Activated T-cell treated with anti-CD3 and anti-CD28 coated beads for 1 hour (primary cell): ENCODE measurements at regions not wholly inside any gene's neighbourhood (a gene's known extent, or its start where the extent isn't known, plus 50 kb on each side); places are given as distances from the start of the nearest gene placed in this dataset.
"Not testable (repeated sequence)": the region's sequence is repeated elsewhere in the genome, so short reads cannot be mapped to it uniquely, and the experiment has no call there.

Experiments used
- DNase-seq: peaks from one replicate; pipeline ENCODE4 v3.0.0-alpha.2; 2020; ENCODE audit warnings: low read depth

DNA sequence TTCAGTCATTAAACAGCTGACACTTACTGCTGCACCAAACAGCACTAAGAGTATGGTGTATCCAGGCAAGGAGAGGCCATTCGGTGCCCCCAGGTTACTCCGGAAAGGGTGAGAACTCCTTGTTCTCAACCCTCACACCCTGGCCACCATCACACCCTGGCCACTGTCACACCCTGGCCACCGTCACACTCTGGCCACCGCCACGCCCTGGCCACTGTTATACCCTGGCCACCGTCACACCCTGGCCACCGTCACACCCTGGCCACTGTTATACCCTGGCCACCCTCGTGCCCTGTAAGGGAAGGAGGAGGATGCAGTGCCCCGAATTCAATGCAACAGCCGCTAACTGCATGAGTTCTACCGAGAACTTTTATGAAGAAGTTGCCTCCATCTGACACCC lies 644.4 kb downstream of the TBC1D22A start:
- DNase-seq = no peak

DNA sequence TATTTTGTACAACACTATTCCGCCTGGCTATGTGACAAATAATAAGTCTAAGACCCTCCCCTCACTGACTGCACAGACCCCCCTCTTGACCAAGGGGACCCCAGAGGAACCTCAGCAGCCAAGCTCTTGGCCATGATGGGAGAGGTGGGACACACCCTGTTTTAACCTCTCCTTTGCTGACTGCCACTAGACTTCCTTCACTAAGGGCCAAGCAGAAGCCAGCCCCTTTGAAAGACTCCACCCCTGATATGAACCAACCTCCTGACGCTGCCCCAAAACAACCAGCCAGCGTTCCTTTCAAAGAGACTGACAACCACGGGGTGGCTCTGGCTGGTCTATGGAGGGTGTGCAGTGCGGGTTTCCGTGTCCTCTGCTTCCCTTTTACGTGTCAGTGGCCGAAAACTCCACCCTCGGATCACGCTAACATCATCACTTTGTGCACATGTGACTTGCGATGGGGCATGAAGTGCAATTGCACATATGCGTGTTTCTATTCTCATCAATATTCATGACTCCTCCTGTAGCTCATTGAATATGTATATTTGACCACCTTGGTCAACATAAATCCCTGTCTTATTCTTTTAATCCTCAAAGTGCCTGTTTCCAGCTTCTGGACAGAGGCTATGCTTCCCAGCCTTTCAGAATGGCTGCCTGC lies 643.9 kb downstream of the TBC1D22A start:
- no peak for DNase-seq

DNA sequence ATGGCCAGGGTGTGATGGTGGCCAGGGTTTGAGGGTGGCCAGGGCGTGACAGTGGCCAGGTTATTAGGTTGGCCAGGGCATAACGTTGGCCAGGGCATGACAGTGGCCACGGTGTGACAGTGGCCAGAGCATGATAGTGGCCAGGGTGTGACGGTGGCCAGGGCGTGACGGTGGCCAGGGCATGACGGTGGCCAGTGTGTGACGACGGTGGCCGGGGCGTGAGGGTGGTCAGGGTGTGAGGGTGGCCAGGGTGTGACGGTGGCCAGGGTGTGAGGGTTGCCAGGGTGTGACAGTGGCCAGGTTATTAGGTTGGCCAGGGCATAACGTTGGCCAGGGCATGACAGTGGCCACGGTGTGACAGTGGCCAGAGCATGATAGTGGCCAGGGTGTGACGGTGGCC lies 642.8 kb downstream of the TBC1D22A start:
- not testable (repeated sequence) for DNase-seq

DNA sequence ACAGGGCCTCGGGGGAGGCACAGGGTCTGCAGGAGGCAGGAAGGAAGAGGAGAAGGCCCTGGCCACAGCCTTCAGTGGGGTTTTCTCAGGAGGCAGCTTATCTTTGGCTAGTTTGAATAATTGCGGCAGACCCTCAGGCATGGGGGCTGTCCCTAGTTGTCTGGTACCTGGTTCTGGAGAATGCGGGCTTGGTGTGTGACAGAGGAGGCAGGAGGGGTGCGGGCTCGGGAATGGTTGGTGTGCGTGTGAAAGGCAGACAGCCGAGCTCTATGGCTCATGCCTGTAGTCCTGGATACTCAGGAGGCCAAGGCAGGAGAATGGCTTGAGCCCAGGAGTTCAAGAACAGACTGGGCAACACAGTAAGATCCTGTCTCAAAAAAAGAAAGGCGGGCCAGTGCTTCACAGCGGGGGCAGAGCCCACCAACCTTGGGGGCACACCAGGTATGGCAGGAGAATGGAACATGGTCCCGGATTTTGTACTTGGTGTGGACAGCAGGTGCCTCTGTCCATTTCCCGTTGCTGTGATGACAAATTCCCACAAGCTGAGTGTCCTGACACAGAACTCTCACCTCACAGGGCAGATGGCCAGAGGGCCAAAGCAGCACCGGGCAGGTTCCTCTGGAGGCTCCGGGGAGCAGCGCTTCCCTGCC lies 640.6 kb downstream of the TBC1D22A start:
- DNase-seq = no peak

DNA sequence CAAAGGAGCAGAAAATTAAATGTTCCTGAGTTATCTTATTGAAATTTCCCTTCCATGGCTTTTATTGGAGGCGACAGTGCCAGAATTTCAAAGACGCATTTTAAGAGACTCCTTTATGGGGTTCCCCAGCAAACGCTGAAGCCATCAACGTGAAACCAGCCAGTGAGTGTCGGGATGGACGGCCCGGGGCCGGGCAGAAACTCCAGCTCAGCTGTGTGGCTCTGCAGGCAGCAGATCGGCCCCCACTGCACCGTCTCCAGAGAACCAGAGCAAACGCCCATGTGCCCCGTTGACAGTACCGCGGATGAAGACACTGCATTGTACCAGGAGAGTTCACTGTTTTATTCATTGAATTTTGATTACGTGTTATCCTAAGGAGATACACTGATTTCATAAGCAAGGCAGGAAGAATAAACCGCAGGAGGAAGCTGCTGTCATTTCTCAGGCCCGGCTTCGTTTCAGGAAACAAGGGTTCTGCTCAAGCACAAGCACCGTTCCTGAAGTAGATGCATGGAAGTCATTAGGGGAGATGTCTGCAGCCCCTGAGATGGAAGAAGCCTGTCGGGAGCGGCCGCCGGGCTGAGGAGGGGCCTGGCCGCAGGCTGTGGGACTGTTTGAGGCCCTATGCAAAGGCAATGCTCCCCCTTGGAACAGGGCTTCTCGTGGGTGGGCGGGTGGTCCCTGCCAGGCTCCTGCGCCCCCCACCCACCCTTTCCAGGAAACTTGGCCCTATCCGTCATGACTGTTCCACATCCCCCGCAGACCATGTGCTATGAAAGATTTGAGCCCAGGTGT lies 639.7 kb downstream of the TBC1D22A start:
- DNase-seq = no peak

DNA sequence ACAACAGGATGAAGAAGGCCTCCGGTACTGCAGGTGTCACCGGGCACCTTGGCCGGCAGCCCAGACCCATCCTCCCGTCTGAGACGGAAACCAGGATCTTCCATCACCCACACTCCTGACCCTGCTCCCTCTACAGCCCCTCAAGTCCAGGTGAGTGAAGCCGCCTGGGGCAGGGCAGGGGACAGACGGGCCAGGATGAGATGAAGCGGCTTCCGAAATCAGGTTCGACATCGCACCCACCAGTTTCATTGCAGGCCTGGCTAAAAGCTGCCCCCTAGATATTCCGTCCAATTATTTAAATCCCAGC lies 639.1 kb downstream of the TBC1D22A start:
- DNase-seq = no peak

DNA sequence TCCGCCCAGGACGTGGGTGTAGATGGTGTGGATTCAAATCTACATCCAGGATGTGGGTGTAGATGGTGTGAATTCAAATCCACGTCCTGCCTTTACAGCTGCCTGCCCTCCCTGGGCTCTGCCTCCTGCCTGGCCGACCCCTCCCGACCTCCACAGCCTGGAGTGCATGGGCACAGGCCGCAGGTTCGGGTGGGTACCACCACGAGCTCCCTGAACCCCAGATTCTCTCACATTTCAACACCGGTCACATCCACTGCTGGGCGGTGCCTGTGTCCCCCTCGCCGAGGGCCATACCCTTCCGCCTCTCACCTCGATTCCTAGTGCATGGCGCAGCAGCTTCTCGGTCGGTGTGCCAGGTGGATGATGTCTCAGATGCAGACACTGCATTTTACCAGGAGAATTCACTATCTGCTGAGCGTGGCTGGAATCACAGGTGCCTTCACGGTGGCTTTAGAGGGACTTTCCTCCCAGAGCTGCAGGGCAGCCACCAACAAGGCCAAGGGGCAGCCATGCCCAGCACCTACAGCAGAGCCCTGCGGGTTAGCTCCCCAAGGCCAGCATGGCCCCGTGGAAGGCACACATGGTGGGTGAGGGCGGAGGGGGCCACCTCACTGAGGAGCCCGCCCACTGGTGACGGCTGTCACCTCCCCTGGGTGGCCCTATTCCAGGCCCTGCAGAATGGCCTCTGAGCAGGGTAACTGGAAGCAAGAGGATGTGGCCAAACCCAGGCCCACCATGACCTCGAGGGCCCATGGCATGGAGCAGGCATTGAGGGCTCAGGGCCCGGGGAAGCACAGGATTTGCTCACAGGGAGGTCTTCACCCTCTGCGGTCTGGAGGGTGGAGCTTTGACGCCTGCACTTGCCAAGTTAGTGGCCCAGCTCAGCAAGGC lies 638.5 kb downstream of the TBC1D22A start:
- no peak for DNase-seq

DNA sequence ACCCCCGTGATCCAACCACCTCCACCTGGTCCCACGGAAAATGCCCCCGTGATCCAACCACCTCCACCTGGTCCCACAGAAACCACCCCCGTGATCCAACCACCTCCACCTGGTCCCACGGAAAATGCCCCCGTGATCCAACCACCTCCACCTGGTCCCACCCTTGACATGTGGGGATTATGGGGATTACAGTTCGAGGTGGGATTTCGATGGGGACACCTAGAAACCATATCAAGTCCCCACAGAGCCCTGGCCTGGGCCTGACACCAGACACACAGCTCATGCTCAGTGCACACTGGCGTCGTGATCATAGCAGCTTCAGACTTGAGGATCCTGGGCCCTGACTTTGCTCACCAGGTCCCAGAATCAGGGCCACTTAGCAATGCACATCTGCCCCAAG lies 637.7 kb downstream of the TBC1D22A start:
- DNase-seq = not testable (repeated sequence)

DNA sequence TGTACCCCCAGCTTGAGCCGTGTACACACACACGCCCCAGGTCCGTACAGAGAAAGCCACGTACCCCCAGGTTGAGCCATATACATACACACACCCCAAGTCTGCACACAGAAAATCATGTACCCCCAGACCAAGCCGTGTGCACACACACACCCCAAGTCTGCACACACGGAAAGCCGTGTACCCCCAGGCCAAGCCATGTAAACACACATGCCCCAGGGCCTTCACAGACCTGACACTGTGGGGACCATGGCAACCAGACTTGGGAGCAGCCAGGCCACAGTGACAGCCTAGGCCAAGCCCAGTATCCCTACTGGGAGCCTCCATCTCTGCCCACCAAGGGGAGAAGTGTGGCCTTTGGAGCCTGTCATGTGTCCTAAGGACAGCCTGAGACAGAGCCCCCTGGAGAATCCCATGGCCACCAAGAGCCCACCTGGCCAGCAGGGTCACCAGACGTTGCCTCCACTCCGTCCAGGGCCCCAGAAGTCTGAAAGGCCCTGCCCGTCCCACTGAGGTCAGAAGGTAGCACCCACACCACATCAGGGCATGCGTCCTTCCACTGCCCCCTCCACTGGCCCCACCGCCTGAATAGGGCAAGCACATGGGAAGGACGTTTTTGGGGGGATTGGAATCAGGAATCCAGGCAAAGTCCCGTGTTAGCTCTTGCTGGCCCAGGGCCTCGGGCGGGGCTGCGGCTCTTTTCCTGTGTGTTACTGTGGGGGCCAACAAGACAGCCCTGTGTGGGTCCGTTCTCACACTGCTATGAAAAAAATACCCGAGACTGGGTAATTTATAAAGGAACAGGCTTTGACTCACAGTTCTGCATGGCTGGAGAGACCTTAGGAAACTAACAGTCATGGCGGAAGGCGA lies 636.7 kb downstream of the TBC1D22A start:
- DNase-seq = no peak

DNA sequence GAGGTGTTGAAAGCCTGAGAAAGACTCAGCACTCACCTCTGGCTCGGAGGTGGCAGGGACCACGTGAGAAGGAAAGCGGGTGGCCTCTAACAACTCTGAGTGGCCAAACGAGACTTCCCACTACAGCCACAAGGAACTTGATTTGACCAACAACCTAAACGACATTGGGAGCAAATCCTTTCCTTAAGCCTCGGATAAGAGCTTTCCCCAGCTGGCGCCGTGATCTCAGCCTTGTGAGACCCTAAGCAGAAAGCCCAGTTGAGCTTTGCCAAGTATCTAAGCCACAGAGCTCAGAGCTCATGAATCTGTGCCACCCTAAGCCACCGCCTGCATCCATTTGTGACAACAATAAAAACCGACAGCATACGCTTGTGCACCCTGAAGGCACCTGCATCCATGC lies 636.0 kb downstream of the TBC1D22A start:
- no peak for DNase-seq

DNA sequence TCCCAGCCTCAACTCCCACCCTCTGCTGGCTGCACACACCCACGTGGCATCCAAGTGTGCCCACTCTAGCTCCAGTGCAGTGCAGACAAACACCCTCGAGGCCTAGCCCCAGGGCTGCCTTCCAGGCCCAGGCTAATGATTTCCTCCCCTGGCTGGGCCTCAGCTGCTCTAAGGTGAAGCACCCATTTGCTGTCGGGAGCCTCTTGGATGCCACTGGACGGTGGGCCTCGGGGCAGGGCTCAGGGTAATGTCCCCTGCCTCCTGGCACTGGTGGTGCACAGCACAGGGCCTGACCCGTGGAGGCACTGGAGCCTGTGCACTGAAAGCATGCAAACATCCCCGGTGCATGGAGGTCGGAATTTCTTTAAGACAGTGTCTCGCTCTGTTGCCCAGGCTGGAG lies 635.2 kb downstream of the TBC1D22A start:
- DNase-seq = no peak

DNA sequence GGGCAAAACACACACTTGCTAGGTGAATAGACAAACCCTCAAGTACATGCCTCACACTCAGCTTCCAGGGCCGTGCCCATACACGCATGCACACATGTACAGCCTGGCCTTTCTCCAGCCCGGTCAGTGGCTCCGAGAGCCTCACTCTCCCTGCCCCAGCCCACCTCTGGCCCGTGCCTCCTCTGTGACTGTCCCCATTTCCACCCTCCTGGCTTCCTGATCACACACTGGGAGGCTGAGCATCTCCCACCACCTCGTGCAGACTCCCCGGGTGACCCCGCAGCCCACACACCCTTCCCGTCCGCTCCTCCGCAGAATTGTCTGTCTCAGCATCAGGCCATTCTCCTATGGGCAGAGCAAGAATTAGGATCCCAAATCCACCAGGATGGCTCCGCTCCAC lies 634.1 kb downstream of the TBC1D22A start:
- DNase-seq = no peak

DNA sequence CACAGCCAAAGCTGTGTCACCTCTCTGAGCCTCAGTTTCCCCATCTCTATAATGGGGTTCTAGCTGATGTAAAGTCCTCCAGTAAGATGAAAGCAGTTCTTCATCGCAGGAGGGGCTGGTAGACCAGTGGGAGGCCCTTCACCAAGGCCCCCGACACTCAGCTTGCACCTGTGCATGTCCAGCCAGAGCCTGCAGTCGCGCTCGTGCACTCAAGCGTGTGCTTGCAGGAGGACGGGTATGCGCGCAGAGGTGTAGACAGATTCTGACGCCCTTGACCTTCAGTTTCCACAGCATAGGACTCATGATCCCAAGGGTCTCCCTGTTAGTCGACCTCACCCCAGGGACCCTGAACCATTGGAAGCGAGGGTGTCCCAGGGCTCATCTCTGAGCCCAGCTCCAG lies 633.7 kb downstream of the TBC1D22A start:
- DNase-seq = no peak

DNA sequence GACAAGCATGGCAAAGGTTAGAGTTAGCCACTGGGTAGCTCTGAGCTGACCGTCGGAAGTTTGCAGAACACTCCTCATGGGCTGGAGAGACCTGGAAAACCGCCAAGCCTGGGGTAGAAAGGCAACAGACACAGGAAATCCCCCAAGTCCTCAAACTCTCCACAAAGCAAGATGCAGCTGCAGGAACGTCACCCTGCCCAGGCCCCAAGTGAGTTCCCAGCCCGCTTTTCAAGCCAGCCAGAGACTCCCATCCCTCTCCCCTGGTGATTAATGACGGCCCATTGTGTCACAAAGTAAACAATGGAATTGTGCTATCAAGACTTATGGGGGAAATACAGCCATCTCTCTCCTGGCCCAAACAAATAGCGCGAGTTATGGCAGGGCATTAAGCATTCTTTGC lies 633.0 kb downstream of the TBC1D22A start:
- DNase-seq = no peak

DNA sequence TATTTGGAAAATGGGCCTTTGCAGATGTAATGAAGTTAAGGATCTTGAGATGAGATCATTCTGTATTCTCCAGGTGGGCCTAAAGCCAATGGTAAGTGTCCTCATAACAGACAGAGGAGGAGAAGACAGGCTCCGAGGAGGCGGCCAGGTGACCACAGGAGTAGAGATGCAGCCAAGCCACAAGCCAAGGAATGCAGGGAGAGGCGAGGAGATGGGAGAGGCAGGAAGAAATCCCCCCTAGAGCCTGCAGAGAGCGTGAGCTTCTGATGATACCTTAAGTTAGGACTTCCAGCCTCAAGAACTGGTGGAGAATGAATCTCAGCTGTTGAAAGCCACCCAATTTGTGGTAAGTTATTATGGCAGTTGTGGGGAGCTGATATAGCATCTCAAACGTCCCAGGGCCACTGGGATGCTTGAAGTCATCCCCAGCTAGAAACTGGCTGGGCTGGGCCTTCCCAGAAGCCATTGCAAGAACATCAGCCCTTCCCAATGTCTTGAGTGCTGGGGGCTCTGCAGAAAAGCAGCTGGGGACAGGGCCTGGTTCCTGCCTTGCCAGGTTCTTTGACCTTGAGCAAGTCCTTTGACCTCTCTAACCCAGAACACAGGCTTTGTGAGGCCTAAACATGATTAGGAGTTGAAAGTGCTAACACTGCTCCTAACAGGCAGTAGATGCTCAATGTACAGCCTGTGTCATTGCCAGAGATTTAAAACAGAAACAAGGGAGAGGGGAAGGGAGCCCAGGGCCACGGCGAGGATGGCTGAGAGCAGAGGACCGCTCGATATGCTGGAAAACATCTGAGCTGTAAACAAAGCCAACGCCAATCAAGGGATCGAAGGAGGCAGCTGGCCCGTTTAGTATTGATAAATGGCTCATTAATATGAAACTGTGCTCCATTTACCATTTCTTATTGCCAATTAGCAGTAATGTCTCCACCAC lies 632.3 kb downstream of the TBC1D22A start:
- DNase-seq = no peak

DNA sequence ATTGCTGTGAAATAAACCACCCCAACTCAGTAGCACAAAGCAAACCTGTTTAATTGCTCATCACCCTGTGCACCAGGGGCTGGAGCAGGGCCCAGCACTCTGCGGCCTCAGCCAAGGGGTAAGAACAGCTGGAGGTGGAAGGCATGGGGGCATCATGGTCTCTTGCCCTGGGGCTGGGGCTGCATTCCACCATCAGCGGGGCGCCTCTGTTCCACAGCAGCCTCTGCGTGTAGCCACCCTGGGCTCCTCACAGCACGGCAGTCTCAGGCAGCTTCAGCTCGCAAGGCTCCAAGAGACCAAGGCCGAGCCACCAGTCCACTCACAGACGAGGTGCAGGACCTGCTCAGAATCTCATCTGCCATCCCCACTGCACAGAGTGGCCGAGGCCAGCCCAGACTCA lies 630.7 kb downstream of the TBC1D22A start:
- DNase-seq = no peak

DNA sequence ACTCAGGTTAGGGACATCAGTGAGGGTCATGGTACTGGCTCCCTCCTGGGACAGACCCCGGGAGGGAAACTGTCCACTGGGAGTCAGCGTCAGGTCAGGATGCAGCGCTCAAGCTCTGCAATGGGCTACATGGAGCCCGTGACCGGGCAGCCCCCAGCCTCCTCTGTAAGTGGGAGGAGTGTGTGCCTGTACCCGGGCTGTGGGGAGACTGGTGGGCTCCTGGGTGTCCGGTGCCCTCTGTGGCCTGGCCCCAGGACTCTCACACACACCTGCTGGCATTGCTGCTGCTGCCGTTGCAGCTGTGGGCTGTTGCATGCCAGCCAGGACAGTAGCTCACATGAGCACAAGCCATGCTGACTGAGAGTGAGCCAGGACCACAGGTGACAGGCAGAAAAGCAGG lies 630.3 kb downstream of the TBC1D22A start:
- DNase-seq = no peak

DNA sequence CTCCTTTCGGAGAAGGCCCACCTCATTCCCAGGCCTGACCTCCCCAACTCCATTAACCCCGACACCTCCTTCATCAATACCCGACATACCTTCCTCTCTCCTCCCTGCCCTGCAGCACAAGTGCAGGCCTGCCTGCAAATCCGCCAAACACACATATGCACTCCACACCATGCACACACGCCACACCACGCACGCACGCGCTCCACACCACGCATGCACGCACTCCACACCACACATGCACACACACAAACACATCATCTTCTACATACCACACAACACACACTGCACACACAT lies 629.6 kb downstream of the TBC1D22A start:
- DNase-seq = no peak

DNA sequence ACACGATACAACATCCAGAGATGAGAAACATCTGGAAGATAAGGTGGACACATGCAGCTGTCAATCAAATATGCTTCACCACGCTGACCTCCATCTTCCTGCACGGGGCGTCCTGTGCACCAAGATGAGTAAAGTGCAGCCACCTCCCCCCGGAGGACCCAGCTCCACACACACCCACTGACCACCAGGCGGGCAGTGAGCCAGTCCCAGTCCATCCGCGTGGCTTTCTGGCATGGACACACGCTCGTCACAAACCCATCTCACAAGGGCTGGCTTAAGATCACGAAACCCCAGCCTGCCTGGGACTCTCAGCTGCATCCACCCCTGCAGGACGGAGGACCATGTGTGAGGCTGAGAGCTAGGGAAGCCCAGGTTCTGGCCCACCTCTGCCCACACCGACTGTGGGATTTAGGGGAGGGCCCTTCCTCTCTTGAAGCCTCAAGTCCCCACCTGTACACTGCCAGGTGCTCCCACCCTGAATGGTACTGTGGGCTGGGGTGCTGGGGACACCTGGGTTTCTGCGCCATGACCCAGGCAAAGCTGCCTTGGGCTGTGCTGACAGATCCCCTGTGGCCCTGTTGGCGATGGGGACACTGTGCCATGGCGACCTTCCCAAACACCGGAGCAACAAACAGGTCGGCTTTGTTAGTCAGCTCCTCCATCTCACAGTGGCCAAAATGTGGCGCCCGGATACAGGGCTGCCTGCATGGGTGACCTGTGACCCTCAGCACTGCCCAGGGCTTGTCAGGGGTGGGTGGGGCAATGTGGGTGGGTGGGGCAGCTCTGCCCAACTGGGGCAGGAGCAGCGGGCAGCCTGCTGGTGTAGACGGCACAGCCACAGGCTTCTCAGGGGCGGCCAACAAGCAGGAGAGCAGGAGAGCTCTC lies 629.0 kb downstream of the TBC1D22A start:
- no peak for DNase-seq
